Esophagus squamous epithelium (tissue), 4 donors: ENCODE measurements at regions not wholly inside any gene's neighbourhood (a gene's known extent, or its start where the extent isn't known, plus 50 kb on each side); places are given as distances from the start of the nearest gene placed in this dataset.

Source experiments
- POLR2A ChIP-seq, 4 donors: fragments of 450-650 bp; IDR thresholded peaks; one replicate each; pipeline ENCODE4 v1.6.1; 2017; ENCODE audit warnings: antibody characterized with exemption in 4 of 4, mild to moderate bottlenecking in 4 of 4, moderate library complexity in 3 of 4
- TF ChIP-seq, protein P1 (sequence below), 6 experiments: fragments of 450-650 bp in 4 of 6; fragments of 200-600 bp in 2 of 6; sonication (generic) in 2 of 6; IDR thresholded peaks; one replicate each; pipeline ENCODE4 v1.5.1; 2016 to 2019; ENCODE audit warnings: antibody characterized with exemption in 6 of 6, mild to moderate bottlenecking in 4 of 6, moderate library complexity in 4 of 6

DNA sequence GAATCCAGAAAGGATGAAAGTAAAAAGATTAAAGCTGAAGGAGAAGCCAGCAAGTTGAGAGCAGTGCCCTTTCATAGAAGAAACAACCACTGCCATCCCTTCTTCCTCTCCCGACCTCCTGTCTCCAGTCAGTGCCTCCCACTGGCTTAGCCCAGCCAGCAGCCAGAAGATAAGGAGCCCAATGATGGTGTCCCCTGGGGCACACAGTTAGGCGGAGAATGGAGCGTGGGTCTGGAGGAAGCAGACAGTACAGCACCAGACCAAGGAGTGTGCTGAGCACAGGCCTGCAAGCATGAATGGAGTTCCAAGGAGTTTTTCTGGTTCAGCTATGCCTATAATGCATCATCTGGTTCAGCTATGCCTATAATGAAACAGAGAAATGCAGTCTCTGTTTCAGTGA is 54.3 kb upstream of the TNRC6B start:
- TF ChIP-seq, protein P1, sequence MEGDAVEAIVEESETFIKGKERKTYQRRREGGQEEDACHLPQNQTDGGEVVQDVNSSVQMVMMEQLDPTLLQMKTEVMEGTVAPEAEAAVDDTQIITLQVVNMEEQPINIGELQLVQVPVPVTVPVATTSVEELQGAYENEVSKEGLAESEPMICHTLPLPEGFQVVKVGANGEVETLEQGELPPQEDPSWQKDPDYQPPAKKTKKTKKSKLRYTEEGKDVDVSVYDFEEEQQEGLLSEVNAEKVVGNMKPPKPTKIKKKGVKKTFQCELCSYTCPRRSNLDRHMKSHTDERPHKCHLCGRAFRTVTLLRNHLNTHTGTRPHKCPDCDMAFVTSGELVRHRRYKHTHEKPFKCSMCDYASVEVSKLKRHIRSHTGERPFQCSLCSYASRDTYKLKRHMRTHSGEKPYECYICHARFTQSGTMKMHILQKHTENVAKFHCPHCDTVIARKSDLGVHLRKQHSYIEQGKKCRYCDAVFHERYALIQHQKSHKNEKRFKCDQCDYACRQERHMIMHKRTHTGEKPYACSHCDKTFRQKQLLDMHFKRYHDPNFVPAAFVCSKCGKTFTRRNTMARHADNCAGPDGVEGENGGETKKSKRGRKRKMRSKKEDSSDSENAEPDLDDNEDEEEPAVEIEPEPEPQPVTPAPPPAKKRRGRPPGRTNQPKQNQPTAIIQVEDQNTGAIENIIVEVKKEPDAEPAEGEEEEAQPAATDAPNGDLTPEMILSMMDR (IDR thresholded peaks at IDR 0.05): no peak
- TF ChIP-seq POLR2A (IDR thresholded peaks at IDR 0.05): no peak
